ENCODE measurements at regions not wholly inside any gene's neighbourhood (a gene's known extent, or its start where the extent isn't known, plus 50 kb on each side); places are given as distances from the start of the nearest gene placed in this dataset.
A peak's percentile ranks its signal among the peaks of the same experiment; 100 is the strongest.
"Not testable (repeated sequence)": the region's sequence is repeated elsewhere in the genome, so short reads cannot be mapped to it uniquely, and the experiment has no call there.

DNA sequence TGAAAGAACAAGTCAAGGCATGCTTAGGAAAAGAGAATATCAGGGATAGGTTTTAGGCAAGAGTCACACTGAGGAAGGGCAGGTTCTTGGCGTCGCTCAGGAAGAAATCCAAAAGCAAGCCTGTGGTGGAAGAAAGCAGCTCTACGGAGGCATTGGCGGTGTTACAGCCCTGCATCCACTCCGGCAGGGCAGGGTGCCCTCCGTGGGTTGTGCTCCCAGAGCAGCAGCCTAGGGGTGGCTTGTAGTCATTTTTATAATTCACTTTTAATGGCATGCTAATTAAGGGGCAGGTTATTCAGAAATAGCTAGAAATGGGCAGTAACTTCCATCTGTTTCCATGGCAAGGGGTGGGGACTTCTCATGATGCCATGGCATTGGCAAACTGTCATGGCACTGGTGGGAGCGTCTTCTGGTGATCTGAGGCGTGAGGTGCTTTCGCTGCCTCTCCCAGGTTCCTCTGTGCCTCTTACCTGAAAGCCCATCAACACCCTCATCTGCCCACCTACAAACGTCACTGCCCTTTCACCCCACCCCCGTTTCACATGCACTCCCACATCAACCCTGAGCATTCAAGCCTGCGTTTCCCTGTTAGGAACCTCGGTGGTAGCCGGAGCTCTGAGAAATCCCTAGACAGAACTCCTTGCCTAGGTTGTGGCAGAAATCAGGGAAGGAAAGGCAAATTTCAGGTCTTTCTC, 1763.8 kb upstream of the TPTE start:
- peaks cover 5 to 15% (median 7%) of the 10 kb centered on the region in 3 donors for H3K36me3 Mint-ChIP-seq
- not testable (repeated sequence) for H3K4me3 Mint-ChIP-seq; DNase-seq; H3K4me1 Mint-ChIP-seq; H3K27ac Mint-ChIP-seq; H3K27me3 Mint-ChIP-seq (ENCODE audit: low read depth in 3 of 3)
- H3K9me3 Mint-ChIP-seq: peaks cover 20 to 56% (median 46%) of the 10 kb centered on the region in 6 donors

GRCh38 chr21:8758921-8759367, 1762.4 kb upstream of the TPTE start:
- peaks cover 21 to 66% (median 54%) of the 10 kb centered on the region in 6 donors for H3K9me3 Mint-ChIP-seq
- peaks cover 5 to 19% (median 8%) of the 10 kb centered on the region in 3 donors for H3K36me3 Mint-ChIP-seq
- H3K27ac Mint-ChIP-seq; H3K4me3 Mint-ChIP-seq; DNase-seq; H3K4me1 Mint-ChIP-seq; H3K27me3 Mint-ChIP-seq (ENCODE audit: low read depth in 3 of 3): not testable (repeated sequence)

- peaks cover 26 to 81% (median 63%) of the 10 kb centered on the region in 6 donors for H3K9me3 Mint-ChIP-seq
- H3K4me1 Mint-ChIP-seq: not testable (repeated sequence)
Observed at GRCh38 chr21:8762241-8762640, 1759.1 kb upstream of the TPTE start.

GRCh38 chr21:8764416-8764815, 1757.0 kb upstream of the TPTE start:
- not testable (repeated sequence) for H3K4me1 Mint-ChIP-seq; DNase-seq; H3K27ac Mint-ChIP-seq; H3K4me3 Mint-ChIP-seq; H3K27me3 Mint-ChIP-seq (ENCODE audit: low read depth in 3 of 3)
- H3K36me3 Mint-ChIP-seq: peaks cover 0 to 21% (median 8%) of the 10 kb centered on the region in 3 donors
- H3K9me3 Mint-ChIP-seq: peaks cover 15 to 68% (median 48%) of the 10 kb centered on the region in 6 donors

More at GRCh38 chr21:8762241-8762640, 1759.1 kb upstream of the TPTE start:
- DNase-seq; H3K27ac Mint-ChIP-seq; H3K4me3 Mint-ChIP-seq; H3K27me3 Mint-ChIP-seq (ENCODE audit: low read depth in 3 of 3): not testable (repeated sequence)
- peaks cover 5 to 25% (median 15%) of the 10 kb centered on the region in 3 donors for H3K36me3 Mint-ChIP-seq

DNA sequence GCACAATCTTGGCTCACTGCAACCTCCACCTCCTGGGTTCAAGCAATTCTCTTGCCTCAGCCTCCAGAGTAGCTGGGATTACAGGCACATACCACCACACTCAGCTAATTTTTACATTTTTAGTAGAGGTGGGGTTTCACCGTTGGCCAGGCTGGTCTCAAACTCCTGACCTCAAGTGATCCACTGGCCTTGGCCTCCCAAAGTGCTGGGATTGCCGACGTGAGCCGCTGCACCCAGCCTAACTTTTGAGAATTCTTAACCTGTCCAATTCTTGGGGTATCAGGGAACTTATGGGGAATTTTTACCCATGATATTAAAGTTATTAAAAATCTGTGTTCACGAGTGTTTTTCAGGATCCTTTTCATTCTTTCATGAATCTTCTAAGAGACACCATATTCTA, 1755.2 kb upstream of the TPTE start:
- not testable (repeated sequence) for H3K4me1 Mint-ChIP-seq; H3K4me3 Mint-ChIP-seq; H3K27me3 Mint-ChIP-seq (ENCODE audit: low read depth in 3 of 3); DNase-seq; H3K27ac Mint-ChIP-seq
- Mint-ChIP-seq H3K36me3 (peaks cover 0 to 17% (median 8%) of the 10 kb centered on the region in 3 donors), H3K9me3 (peaks cover 15 to 67% (median 48%) of the 10 kb centered on the region in 6 donors)

DNA sequence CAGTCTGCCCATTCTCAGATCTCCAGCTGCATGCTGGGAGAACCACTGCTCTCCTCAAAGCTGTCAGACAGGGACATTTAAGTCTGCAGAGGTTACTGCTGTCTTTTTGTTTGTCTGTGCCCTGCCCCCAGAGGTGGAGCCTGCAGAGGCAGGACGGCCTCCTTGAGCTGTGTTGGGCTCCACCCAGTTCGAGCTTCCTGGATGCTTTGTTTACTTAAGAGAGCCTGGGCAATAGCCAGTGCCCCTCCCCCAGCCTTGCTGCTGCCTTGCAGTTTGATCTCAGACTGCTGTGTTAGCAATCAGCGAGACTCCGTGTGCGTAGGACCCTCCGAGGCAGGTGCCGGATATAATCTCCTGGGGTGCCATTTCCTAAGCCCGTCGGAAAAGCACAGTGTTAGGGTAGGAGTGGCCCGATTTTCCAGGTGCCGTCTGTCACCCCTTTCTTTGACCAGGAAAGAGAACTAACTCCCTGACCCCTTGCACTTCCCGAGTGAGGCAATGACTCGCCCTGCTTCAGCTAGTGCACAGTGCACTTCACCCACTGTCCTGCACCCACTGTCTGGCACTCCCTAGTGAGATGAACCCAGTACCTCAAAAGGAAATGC, 1748.4 kb upstream of the TPTE start:
- H3K9me3 Mint-ChIP-seq: peaks cover 18 to 51% (median 29%) of the 10 kb centered on the region in 6 donors
- H3K36me3 Mint-ChIP-seq; H3K4me3 Mint-ChIP-seq; H3K4me1 Mint-ChIP-seq; H3K27me3 Mint-ChIP-seq (ENCODE audit: low read depth in 3 of 3); H3K27ac Mint-ChIP-seq; DNase-seq: not testable (repeated sequence)

- not testable (repeated sequence) for DNase-seq; H3K4me1 Mint-ChIP-seq; H3K27me3 Mint-ChIP-seq (ENCODE audit: low read depth in 3 of 3); H3K27ac Mint-ChIP-seq; H3K36me3 Mint-ChIP-seq; H3K4me3 Mint-ChIP-seq
- peaks cover 16 to 54% (median 29%) of the 10 kb centered on the region in 6 donors for H3K9me3 Mint-ChIP-seq
Observed at GRCh38 chr21:8775591-8776215, 1745.7 kb upstream of the TPTE start.

DNA sequence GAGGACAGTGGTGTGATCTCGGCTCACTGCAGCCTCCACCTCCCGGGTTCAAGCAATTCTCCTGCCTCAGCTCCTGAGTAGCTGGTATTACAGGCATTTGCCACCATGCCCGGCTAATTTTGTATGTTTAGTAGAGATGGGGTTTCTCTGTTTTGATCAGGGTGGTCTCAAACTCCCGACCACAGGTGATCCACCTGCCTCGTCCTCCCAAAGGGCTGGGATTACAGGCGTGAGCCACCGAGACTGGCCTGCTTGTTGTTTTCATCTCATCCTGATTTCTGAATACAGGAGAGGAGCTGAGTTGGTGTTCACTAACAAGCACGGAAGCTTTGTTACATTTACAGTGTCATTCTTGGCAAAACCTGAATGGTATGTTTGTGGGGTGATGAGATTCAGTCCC, 1744.1 kb upstream of the TPTE start:
- H3K27ac Mint-ChIP-seq; H3K36me3 Mint-ChIP-seq; H3K4me3 Mint-ChIP-seq; DNase-seq; H3K4me1 Mint-ChIP-seq; H3K27me3 Mint-ChIP-seq (ENCODE audit: low read depth in 3 of 3): not testable (repeated sequence)
- peaks cover 15 to 50% (median 26%) of the 10 kb centered on the region in 6 donors for H3K9me3 Mint-ChIP-seq

DNA sequence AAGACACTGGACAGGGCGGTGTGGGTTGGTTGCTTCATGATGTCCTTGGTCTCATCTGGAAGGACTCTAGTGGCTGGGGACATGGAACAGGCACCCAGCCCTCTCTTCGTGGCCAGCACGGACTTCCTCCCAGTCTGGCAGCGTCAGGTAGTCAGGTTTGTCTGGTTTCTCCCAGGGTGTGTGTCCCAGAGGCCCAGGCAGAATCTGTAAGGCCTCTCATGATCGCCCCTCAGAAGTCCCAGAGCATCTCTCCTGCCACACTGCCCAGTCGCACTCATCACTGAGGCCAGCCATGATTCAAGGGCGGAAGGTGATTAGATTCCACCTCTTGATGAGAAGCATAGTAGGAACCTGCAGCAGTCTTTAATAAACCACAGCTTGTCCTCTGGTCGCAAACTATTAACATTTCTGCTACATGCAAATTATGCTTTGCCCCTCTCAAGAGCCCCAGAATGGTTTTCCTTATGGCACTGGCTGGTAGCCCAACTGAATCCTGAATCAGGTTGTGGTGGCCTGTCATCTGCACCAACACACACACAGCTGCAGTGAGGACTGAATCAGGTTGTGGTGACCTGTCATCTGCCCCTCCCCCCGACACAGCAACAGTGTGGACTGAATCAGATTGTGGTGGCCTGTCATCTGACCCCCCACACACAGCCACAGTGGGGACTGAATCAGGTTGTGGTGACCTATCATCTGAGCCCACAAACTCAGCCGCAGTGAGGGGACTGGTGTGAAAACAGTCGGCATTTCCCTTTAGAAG, 1742.9 kb upstream of the TPTE start:
- not testable (repeated sequence) for H3K36me3 Mint-ChIP-seq; H3K27me3 Mint-ChIP-seq (ENCODE audit: low read depth in 3 of 3); H3K4me1 Mint-ChIP-seq; H3K27ac Mint-ChIP-seq; H3K4me3 Mint-ChIP-seq
- DNase-seq: peak in 1 of 3 donors; percentile 7
- H3K9me3 Mint-ChIP-seq: peaks cover 16 to 45% (median 22%) of the 10 kb centered on the region in 6 donors

DNA sequence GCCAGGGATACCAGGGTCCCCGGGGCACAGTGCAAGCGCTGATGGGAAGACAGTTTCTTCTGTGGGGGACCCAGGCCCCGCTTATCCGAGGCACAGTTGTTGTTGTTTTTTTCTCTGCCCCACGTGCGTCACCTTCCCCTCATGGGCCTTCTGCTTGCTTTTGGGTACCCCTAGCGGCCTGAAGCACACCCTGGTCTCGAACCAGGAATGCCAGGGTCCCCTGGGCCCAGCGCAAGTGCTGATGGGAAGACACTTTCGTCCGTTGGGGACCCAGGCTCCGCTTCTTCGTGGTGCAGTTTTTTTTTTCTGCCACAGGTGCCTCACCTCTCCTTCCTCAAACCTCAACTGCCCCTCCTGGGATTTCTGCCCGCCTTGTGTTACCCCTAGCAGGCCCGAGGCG, 1708.5 kb upstream of the TPTE start:
- H3K27ac Mint-ChIP-seq; DNase-seq; H3K27me3 Mint-ChIP-seq (ENCODE audit: low read depth in 3 of 3); H3K36me3 Mint-ChIP-seq; H3K4me3 Mint-ChIP-seq; H3K4me1 Mint-ChIP-seq; H3K9me3 Mint-ChIP-seq: not testable (repeated sequence)

DNA sequence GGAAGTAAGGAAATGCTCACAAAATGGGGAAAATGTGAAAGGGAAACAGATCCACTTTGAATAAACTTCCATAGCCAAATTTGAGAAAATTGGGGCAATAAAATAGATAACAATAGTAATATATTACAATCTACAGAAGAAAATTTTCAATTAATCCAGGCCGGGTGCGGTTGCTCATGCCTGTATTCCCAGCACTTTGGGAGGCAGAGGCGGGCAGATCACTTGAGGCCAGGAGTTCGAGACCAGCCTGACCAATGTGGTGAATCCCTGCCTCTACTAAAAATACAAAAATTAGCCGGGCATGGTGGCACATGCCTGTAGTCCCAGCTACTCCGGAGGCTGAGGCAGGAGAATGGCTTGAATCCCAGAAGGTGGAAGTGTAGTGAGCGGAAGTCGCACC, 1687.1 kb upstream of the TPTE start:
- H3K27me3 Mint-ChIP-seq (ENCODE audit: low read depth in 3 of 3); H3K36me3 Mint-ChIP-seq; H3K4me1 Mint-ChIP-seq; H3K4me3 Mint-ChIP-seq; H3K9me3 Mint-ChIP-seq; H3K27ac Mint-ChIP-seq; DNase-seq: not testable (repeated sequence)

All from immature natural killer cell (primary cell).